Neural cell (in vitro differentiated cells): ENCODE measurements at regions not wholly inside any gene's neighbourhood (a gene's known extent, or its start where the extent isn't known, plus 50 kb on each side); places are given as distances from the start of the nearest gene placed in this dataset.

Experiments used
- H2AFZ ChIP-seq: fragments of 200-600, 300-800 bp; sonication (generic), shearing (Covaris generic); 2 replicates; pipeline ENCODE4 v1.6.0; 2014; ENCODE audit warnings: low read depth, mild to moderate bottlenecking, antibody characterized with exemption, low read length, moderate library complexity
- H3F3A ChIP-seq: fragments of 200-600 bp; shearing (Covaris generic); 2 replicates; pipeline ENCODE4 v1.6.1; 2016; ENCODE audit warnings: mild to moderate bottlenecking, moderate library complexity, mixed read lengths, antibody characterized with exemption, low read length; ENCODE audit not compliant: insufficient read depth, poor library complexity, severe bottlenecking
- H3K27ac ChIP-seq: fragments of 200-600, 300-800 bp; sonication (generic), shearing (Covaris generic); 2 replicates; pipeline ENCODE4 v1.5.1; 2014; ENCODE audit warnings: mild to moderate bottlenecking, low read length, moderate library complexity
- H3K27me3 ChIP-seq: fragments of 300-800, 200-600 bp; sonication (generic), shearing (Covaris generic); 2 replicates; pipeline ENCODE4 v1.6.0; 2014; ENCODE audit warnings: mild to moderate bottlenecking, low read depth, low read length, moderate library complexity; ENCODE audit not compliant: insufficient read depth
- H3K36me3 ChIP-seq: fragments of 300-800, 200-600 bp; sonication (generic), shearing (Covaris generic); 2 replicates; pipeline ENCODE4 v1.5.1; 2014; ENCODE audit warnings: mild to moderate bottlenecking, antibody characterized with exemption, low read length, moderate library complexity; ENCODE audit not compliant: insufficient read depth
- H3K4me2 ChIP-seq: fragments of 300-800, 200-600 bp; sonication (generic), shearing (Covaris generic); 2 replicates; pipeline ENCODE4 v1.6.0; 2014; ENCODE audit warnings: mild to moderate bottlenecking, low read length
- H3K4me3 ChIP-seq: fragments of 300-800, 200-600 bp; sonication (generic), shearing (Covaris generic); 2 replicates; pipeline ENCODE4 v1.5.1; 2014; ENCODE audit warnings: mild to moderate bottlenecking, low read length, moderate library complexity
- H3K79me2 ChIP-seq: fragments of 200-600 bp; shearing (Covaris generic); replicated peaks from 2 replicates; pipeline ENCODE4 v1.6.0; 2014; ENCODE audit warnings: mild to moderate bottlenecking, low read length, moderate library complexity; ENCODE audit not compliant: insufficient read depth
- H3K9ac ChIP-seq: fragments of 300-800, 200-600 bp; sonication (generic), shearing (Covaris generic); 2 replicates; pipeline ENCODE4 v1.6.1; 2016; ENCODE audit warnings: mild to moderate bottlenecking, low read length, mixed read lengths
- H3K9me2 ChIP-seq: fragments of 200-600 bp; shearing (Covaris generic); 2 replicates; pipeline ENCODE4 v1.6.1; 2016; ENCODE audit warnings: mild to moderate bottlenecking, low read length, mixed read lengths; ENCODE audit not compliant: insufficient read depth
- H3K9me3 ChIP-seq: fragments of 200-600, 300-800 bp; sonication (generic), shearing (Covaris generic); 2 replicates; pipeline ENCODE4 v1.6.1; 2016; ENCODE audit warnings: mild to moderate bottlenecking, mixed run types, low read length, moderate library complexity, mixed read lengths
- H4K20me1 ChIP-seq: fragments of 200-600 bp; shearing (Covaris generic); 2 replicates; pipeline ENCODE4 v1.6.1; 2016; ENCODE audit warnings: mild to moderate bottlenecking, mixed run types; ENCODE audit not compliant: insufficient read depth
- EP300 ChIP-seq: fragments of 450-650 bp; conservative IDR thresholded peaks from 2 replicates; pipeline ENCODE4 v1.6.1; 2014; ENCODE audit warnings: antibody characterized with exemption, mild to moderate bottlenecking, moderate library complexity; ENCODE audit not compliant: poor library complexity, severe bottlenecking
- EZH2 ChIP-seq: fragments of 200-600, 300-800 bp; shearing (Covaris generic), sonication (generic); IDR thresholded peaks from 2 replicates; pipeline ENCODE4 v1.6.1; 2014; ENCODE audit warnings: antibody characterized with exemption, low read length, borderline replicate concordance, mild to moderate bottlenecking; ENCODE audit not compliant: insufficient read depth, poor library complexity, severe bottlenecking
- MXI1 ChIP-seq: fragments of 450-650 bp; conservative IDR thresholded peaks from 2 replicates; pipeline ENCODE4 v1.6.1; 2014; ENCODE audit warnings: antibody characterized with exemption, mild to moderate bottlenecking; ENCODE audit not compliant: poor library complexity, severe bottlenecking
- POLR2AphosphoS5 ChIP-seq: IDR thresholded peaks from 2 replicates; pipeline ENCODE4 v1.6.1; 2012
- RAD21 ChIP-seq: fragments of 450-650 bp; conservative IDR thresholded peaks from 2 replicates; pipeline ENCODE4 v1.6.1; 2014; ENCODE audit warnings: antibody characterized with exemption, mild to moderate bottlenecking, moderate library complexity
- SMC3 ChIP-seq: fragments of 450-650 bp; conservative IDR thresholded peaks from 2 replicates; pipeline ENCODE4 v1.6.1; 2014; ENCODE audit warnings: antibody characterized with exemption, mild to moderate bottlenecking, moderate library complexity; ENCODE audit not compliant: poor library complexity
- TAF1 ChIP-seq: IDR thresholded peaks from 2 replicates; pipeline ENCODE4 v1.6.1; 2012; ENCODE audit warnings: low read depth
- TF ChIP-seq, protein P1 (sequence below): fragments of 450-650 bp; IDR thresholded peaks from 2 replicates; pipeline ENCODE4 v1.5.1; 2014; ENCODE audit warnings: antibody characterized with exemption, mild to moderate bottlenecking, moderate library complexity; ENCODE audit not compliant: poor library complexity, severe bottlenecking
- TF ChIP-seq, protein P2 (sequence below): IDR thresholded peaks from 2 replicates; pipeline ENCODE4 v1.6.1; 2012; ENCODE audit warnings: borderline replicate concordance

DNA sequence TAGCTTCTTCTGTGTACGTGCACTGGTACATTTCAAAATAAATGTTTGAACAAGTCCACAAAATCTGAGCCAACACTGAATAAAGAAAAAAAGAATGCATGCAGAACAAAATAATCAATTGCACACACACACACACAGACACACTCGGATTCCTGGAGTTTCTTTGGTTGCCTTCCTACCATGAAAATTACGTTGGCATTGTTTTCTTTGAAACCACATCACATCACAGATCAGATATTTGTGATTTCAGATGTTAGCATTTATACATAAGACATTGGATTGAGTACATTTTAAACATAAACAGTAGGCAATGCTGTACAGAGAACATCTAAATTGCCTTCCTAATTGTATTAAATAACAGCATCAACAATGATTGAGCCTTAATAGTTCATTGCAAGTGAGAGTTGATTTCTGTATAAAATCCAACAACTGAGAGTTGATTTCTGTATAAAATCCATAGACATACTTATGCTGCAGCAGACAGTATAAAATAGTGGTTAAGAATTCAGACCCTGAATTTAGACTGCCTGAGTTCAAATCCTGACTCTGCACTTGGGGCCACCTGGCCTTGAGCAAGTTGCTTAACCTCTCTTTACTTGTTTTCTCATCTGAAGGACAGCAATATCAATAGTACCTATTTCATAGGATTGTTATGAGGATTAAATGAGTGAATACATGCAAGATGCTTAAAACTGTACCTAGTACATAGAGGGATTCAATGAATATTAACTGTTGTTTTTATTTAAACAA, 101.7 kb upstream of the IFNE start:
- Histone ChIP-seq H4K20me1 (no peaks in the 10 kb centered on the region), H3K27ac (no peak overlapping the region), H3K4me2 (no peak overlapping the region), H3K36me3 (no peaks in the 10 kb centered on the region), H3F3A (no peaks in the 10 kb centered on the region), H2AFZ (no peak overlapping the region), H3K27me3 (no peaks in the 10 kb centered on the region), H3K9me3 (no peaks in the 10 kb centered on the region), H3K9ac (no peak overlapping the region), H3K4me3 (no peak overlapping the region), H3K79me2 (no peaks in the 10 kb centered on the region), H3K9me2 (no peaks in the 10 kb centered on the region)
- TF ChIP-seq RAD21 (no peak), EZH2 (no peak), EP300 (no peak), POLR2AphosphoS5 (no peak), TAF1 (no peak), MXI1 (no peak), SMC3 (no peak)
- TF ChIP-seq, protein P1, sequence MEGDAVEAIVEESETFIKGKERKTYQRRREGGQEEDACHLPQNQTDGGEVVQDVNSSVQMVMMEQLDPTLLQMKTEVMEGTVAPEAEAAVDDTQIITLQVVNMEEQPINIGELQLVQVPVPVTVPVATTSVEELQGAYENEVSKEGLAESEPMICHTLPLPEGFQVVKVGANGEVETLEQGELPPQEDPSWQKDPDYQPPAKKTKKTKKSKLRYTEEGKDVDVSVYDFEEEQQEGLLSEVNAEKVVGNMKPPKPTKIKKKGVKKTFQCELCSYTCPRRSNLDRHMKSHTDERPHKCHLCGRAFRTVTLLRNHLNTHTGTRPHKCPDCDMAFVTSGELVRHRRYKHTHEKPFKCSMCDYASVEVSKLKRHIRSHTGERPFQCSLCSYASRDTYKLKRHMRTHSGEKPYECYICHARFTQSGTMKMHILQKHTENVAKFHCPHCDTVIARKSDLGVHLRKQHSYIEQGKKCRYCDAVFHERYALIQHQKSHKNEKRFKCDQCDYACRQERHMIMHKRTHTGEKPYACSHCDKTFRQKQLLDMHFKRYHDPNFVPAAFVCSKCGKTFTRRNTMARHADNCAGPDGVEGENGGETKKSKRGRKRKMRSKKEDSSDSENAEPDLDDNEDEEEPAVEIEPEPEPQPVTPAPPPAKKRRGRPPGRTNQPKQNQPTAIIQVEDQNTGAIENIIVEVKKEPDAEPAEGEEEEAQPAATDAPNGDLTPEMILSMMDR = no peak
- TF ChIP-seq, protein P2, sequence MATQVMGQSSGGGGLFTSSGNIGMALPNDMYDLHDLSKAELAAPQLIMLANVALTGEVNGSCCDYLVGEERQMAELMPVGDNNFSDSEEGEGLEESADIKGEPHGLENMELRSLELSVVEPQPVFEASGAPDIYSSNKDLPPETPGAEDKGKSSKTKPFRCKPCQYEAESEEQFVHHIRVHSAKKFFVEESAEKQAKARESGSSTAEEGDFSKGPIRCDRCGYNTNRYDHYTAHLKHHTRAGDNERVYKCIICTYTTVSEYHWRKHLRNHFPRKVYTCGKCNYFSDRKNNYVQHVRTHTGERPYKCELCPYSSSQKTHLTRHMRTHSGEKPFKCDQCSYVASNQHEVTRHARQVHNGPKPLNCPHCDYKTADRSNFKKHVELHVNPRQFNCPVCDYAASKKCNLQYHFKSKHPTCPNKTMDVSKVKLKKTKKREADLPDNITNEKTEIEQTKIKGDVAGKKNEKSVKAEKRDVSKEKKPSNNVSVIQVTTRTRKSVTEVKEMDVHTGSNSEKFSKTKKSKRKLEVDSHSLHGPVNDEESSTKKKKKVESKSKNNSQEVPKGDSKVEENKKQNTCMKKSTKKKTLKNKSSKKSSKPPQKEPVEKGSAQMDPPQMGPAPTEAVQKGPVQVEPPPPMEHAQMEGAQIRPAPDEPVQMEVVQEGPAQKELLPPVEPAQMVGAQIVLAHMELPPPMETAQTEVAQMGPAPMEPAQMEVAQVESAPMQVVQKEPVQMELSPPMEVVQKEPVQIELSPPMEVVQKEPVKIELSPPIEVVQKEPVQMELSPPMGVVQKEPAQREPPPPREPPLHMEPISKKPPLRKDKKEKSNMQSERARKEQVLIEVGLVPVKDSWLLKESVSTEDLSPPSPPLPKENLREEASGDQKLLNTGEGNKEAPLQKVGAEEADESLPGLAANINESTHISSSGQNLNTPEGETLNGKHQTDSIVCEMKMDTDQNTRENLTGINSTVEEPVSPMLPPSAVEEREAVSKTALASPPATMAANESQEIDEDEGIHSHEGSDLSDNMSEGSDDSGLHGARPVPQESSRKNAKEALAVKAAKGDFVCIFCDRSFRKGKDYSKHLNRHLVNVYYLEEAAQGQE = no peak

DNA sequence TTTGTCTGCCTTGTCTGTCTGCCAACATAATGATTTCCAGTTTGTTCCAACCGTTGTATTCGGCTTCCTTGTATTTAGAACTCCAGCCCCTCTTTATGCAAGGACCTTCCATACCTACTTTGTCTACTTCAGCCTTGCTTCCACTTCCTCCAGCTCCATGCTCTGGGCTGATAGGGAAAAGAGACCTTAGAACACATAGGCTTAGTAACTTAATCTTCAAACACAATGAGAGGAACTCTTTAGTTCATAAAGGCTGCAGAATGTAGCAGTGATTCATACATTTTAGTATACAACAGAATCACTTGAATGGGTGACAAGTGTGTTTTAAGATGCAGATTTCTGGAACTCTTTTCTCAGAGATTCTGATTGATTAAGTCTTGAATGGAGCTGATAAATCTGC, 102.8 kb upstream of the IFNE start:
- Histone ChIP-seq H3K9me3 (no peaks in the 10 kb centered on the region), H4K20me1 (no peaks in the 10 kb centered on the region), H2AFZ (no peak overlapping the region), H3K27ac (no peak overlapping the region), H3K27me3 (no peaks in the 10 kb centered on the region), H3K9me2 (no peaks in the 10 kb centered on the region), H3F3A (no peaks in the 10 kb centered on the region), H3K4me2 (no peak overlapping the region), H3K79me2 (no peaks in the 10 kb centered on the region), H3K4me3 (no peak overlapping the region), H3K9ac (no peak overlapping the region), H3K36me3 (no peaks in the 10 kb centered on the region)
- TF ChIP-seq POLR2AphosphoS5 (no peak), TAF1 (no peak), SMC3 (no peak), EP300 (no peak), MXI1 (no peak), RAD21 (no peak), EZH2 (no peak)
- TF ChIP-seq, protein P2 = no peak
- TF ChIP-seq, protein P1 = no peak
